GM23338 (cell line): ENCODE measurements at regions not wholly inside any gene's neighbourhood (a gene's known extent, or its start where the extent isn't known, plus 50 kb on each side); places are given as distances from the start of the nearest gene placed in this dataset.

Experiments
- ATAC-seq: fragments of 200-7000 bp; cut with Tn5 transposase; 3 replicates; pipeline ENCODE4 v1.9.1; 2020
- DNase-seq: peaks from one replicate; pipeline ENCODE4 v3.0.0-alpha.2; 2015; ENCODE audit warnings: low spot score
- H2AFZ ChIP-seq: fragments of 200-600 bp; sonication (generic); 2 replicates; pipeline ENCODE4 v1.8.0; 2016; ENCODE audit warnings: antibody characterized with exemption, mild to moderate bottlenecking, moderate library complexity
- H3F3A ChIP-seq: fragments of 200-600 bp; sonication (generic); replicated peaks from 2 replicates; pipeline ENCODE4 v1.8.0; 2017; ENCODE audit warnings: antibody characterized with exemption, mixed run types, low read depth
- H3K27ac ChIP-seq: fragments of 200-600 bp; sonication (generic); 2 replicates; pipeline ENCODE4 v1.6.1; 2016; ENCODE audit warnings: low read depth
- H3K27me3 ChIP-seq: fragments of 200-600 bp; sonication (generic); 2 replicates; pipeline ENCODE4 v1.8.0; 2016; ENCODE audit warnings: mild to moderate bottlenecking, mixed run types, moderate library complexity; ENCODE audit not compliant: insufficient read depth
- H3K36me3 ChIP-seq: fragments of 200-600 bp; sonication (generic); 2 replicates; pipeline ENCODE4 v1.8.0; 2016; ENCODE audit warnings: mild to moderate bottlenecking; ENCODE audit not compliant: insufficient read depth
- H3K4me1 ChIP-seq: fragments of 200-600 bp; sonication (generic); 2 replicates; pipeline ENCODE4 v1.8.0; 2016; ENCODE audit warnings: mild to moderate bottlenecking, moderate library complexity; ENCODE audit not compliant: insufficient read depth
- H3K4me2 ChIP-seq: fragments of 200-600 bp; sonication (generic); 2 replicates; pipeline ENCODE4 v1.7.1; 2017; ENCODE audit warnings: mixed run types
- H3K4me3 ChIP-seq: fragments of 200-600 bp; sonication (generic); 2 replicates; pipeline ENCODE4 v1.6.1; 2016; ENCODE audit warnings: mixed run types
- H3K79me2 ChIP-seq: fragments of 200-600 bp; sonication (generic); replicated peaks from 2 replicates; pipeline ENCODE4 v1.8.0; 2017; ENCODE audit warnings: mild to moderate bottlenecking; ENCODE audit not compliant: insufficient read depth
- H3K9me2 ChIP-seq: fragments of 200-600 bp; sonication (generic); 2 replicates; pipeline ENCODE4 v1.8.0; 2017; ENCODE audit not compliant: insufficient read depth
- H4K20me1 ChIP-seq: fragments of 200-600 bp; sonication (generic); replicated peaks from 2 replicates; pipeline ENCODE4 v1.8.0; 2017; ENCODE audit warnings: mild to moderate bottlenecking; ENCODE audit not compliant: insufficient read depth
- H3K27ac Mint-ChIP-seq: 2 replicates; pipeline ENCODE4 v1.8.0; 2020; ENCODE audit warnings: inconsistent platforms, mild to moderate bottlenecking, moderate library complexity, mixed read lengths
- H3K27me3 Mint-ChIP-seq: 3 replicates; pipeline ENCODE4 v1.8.0; 2022; ENCODE audit warnings: low read depth, mild to moderate bottlenecking, moderate library complexity, mixed read lengths, inconsistent platforms; ENCODE audit not compliant: insufficient read depth, poor library complexity
- H3K36me3 Mint-ChIP-seq: 3 replicates; pipeline ENCODE4 v1.8.0; 2021; ENCODE audit warnings: low read depth, mild to moderate bottlenecking, inconsistent platforms, moderate library complexity, mixed read lengths
- H3K4me1 Mint-ChIP-seq: 3 replicates; pipeline ENCODE4 v1.8.0; 2020; ENCODE audit warnings: mild to moderate bottlenecking, inconsistent platforms, mixed read lengths
- H3K4me3 Mint-ChIP-seq: 3 replicates; pipeline ENCODE4 v1.8.0; 2021; ENCODE audit warnings: moderate library complexity, mild to moderate bottlenecking, inconsistent platforms, mixed read lengths
- H3K9me3 Mint-ChIP-seq: 3 replicates; pipeline ENCODE4 v1.8.0; 2020; ENCODE audit warnings: moderate library complexity, mild to moderate bottlenecking, inconsistent platforms, mixed read lengths
- CREB1 ChIP-seq: fragments of 250-450 bp; sonication (Bioruptor Pico); IDR thresholded peaks from 2 replicates; pipeline ENCODE4 v1.5.0; 2020; ENCODE audit warnings: low read depth, mild to moderate bottlenecking, moderate library complexity
- ETS1 ChIP-seq: IDR thresholded peaks from 2 replicates; pipeline ENCODE4 v1.6.1; 2016; ENCODE audit warnings: antibody characterized with exemption
- EZH2 ChIP-seq: fragments of 200-600 bp; sonication (generic); IDR thresholded peaks from one replicate; pipeline ENCODE4 v1.8.0; 2017; ENCODE audit warnings: antibody characterized with exemption, mild to moderate bottlenecking, low read depth; ENCODE audit not compliant: unreplicated experiment
- EZH2phosphoT487 ChIP-seq: fragments of 200-600 bp; sonication (generic); IDR thresholded peaks from one replicate; pipeline ENCODE4 v1.8.1; 2018; ENCODE audit warnings: antibody characterized with exemption; ENCODE audit not compliant: unreplicated experiment
- JUNB ChIP-seq: IDR thresholded peaks from one replicate; pipeline ENCODE4 v1.6.1; 2016; ENCODE audit warnings: antibody characterized with exemption; ENCODE audit not compliant: unreplicated experiment
- NANOG ChIP-seq: IDR thresholded peaks from 2 replicates; pipeline ENCODE4 v1.6.1; 2016; ENCODE audit warnings: antibody characterized with exemption, borderline replicate concordance
- POLR2AphosphoS5 ChIP-seq: IDR thresholded peaks from 2 replicates; pipeline ENCODE4 v1.6.1; 2016; ENCODE audit warnings: antibody characterized with exemption, low read depth
- REST ChIP-seq: IDR thresholded peaks from one replicate; pipeline ENCODE4 v1.6.1; 2018; ENCODE audit warnings: antibody characterized with exemption; ENCODE audit not compliant: unreplicated experiment
- STAT1 ChIP-seq: IDR thresholded peaks from one replicate; pipeline ENCODE4 v1.6.1; 2016; ENCODE audit warnings: antibody characterized with exemption; ENCODE audit not compliant: unreplicated experiment
- ZNF114 ChIP-seq: fragments of 250-450 bp; sonication (Bioruptor Pico); IDR thresholded peaks from 2 replicates; pipeline ENCODE4 v1.5.0; 2020; ENCODE audit warnings: mild to moderate bottlenecking, moderate library complexity
- ZNF331 ChIP-seq: fragments of 250-450 bp; sonication (Bioruptor Pico); IDR thresholded peaks from 2 replicates; pipeline ENCODE4 v1.5.0; 2020; ENCODE audit warnings: low read depth, mild to moderate bottlenecking, moderate library complexity
- ZNF462 ChIP-seq: fragments of 250-450 bp; sonication (Bioruptor Pico); IDR thresholded peaks from 2 replicates; pipeline ENCODE4 v1.5.0; 2020; ENCODE audit warnings: mild to moderate bottlenecking, moderate library complexity
- TF ChIP-seq, protein P1 (sequence below), 2 experiments: fragments of 200-600 bp in 1 of 2; sonication (generic) in 1 of 2; conservative IDR thresholded peaks; 2 replicates each; pipeline versions ENCODE4 v1.5.1 to v1.6.1; 2016 to 2017; ENCODE audit warnings: antibody characterized with exemption in 2 of 2, low read depth in 2 of 2, mild to moderate bottlenecking in 2 of 2, moderate library complexity in 1 of 2

DNA sequence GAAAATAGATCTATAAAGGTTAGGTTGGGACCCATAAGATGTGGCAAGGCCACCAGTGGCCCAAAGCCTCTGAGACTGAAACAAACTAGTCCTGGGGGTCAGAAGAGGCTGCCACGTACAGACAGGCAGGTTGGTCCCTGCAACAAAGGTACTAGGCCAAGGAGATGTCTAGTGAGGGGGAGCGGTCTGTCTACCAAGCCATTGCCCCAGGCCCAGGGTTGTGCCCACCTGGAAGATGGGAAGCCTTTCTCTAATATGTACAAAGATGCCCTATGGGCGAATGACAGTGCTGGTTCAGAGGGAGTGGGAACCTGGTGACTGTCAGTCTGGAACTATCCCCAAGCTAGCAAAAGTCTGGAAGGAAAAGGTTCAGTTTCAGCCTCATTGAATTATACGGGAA, 233.2 kb downstream of the RBM19 start:
- Mint-ChIP-seq H3K9me3 (no peaks in the 10 kb centered on the region), H3K27ac (no peak overlapping the region), H3K36me3 (no peaks in the 10 kb centered on the region), H3K27me3 (peaks cover 9% of the 10 kb centered on the region), H3K4me3 (no peak overlapping the region), H3K4me1 (peaks cover 7% of the 10 kb centered on the region)
- Histone ChIP-seq H3K4me2 (no peak overlapping the region), H3F3A (no peaks in the 10 kb centered on the region), H2AFZ (no peak overlapping the region), H3K27ac (no peak overlapping the region), H3K9me2 (peaks cover 4% of the 10 kb centered on the region; the same call in 1 of the 2 replicates), H3K27me3 (no peaks in the 10 kb centered on the region), H3K36me3 (no peaks in the 10 kb centered on the region), H3K4me3 (no peak overlapping the region), H4K20me1 (no peaks in the 10 kb centered on the region), H3K4me1 (peaks cover 9% of the 10 kb centered on the region; the same call in 1 of the 2 replicates), H3K79me2 (no peaks in the 10 kb centered on the region)
- ATAC-seq (no peak), DNase-seq (no peak)
- TF ChIP-seq NANOG: no peak
- TF ChIP-seq ZNF114 (CRISPR knock-in tag): no peak
- no peak for TF ChIP-seq STAT1
- no peak for TF ChIP-seq ZNF331
- TF ChIP-seq, protein P1, sequence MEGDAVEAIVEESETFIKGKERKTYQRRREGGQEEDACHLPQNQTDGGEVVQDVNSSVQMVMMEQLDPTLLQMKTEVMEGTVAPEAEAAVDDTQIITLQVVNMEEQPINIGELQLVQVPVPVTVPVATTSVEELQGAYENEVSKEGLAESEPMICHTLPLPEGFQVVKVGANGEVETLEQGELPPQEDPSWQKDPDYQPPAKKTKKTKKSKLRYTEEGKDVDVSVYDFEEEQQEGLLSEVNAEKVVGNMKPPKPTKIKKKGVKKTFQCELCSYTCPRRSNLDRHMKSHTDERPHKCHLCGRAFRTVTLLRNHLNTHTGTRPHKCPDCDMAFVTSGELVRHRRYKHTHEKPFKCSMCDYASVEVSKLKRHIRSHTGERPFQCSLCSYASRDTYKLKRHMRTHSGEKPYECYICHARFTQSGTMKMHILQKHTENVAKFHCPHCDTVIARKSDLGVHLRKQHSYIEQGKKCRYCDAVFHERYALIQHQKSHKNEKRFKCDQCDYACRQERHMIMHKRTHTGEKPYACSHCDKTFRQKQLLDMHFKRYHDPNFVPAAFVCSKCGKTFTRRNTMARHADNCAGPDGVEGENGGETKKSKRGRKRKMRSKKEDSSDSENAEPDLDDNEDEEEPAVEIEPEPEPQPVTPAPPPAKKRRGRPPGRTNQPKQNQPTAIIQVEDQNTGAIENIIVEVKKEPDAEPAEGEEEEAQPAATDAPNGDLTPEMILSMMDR (conservative IDR thresholded peaks at IDR 0.05; ENCODE audit: low read depth in 2 of 2): no peak
- TF ChIP-seq CREB1: no peak
- no peak for TF ChIP-seq EZH2phosphoT487
- TF ChIP-seq REST: no peak
- TF ChIP-seq JUNB: no peak
- TF ChIP-seq POLR2AphosphoS5: no peak
- TF ChIP-seq ZNF462 (CRISPR knock-in tag): no peak
- no peak for TF ChIP-seq EZH2
- no peak for TF ChIP-seq ETS1
